Loucy (cell line): ENCODE measurements at regions not wholly inside any gene's neighbourhood (a gene's known extent, or its start where the extent isn't known, plus 50 kb on each side); places are given as distances from the start of the nearest gene placed in this dataset.

Source experiments
- H2AFZ ChIP-seq: fragments of 200-600 bp; sonication (generic); 2 replicates; pipeline ENCODE4 v1.6.0; 2016; ENCODE audit warnings: antibody characterized with exemption, mild to moderate bottlenecking, low read length, moderate library complexity
- H3F3A ChIP-seq: fragments of 200-600 bp; 2 replicates; pipeline ENCODE4 v1.6.0; 2016; ENCODE audit warnings: antibody characterized with exemption, low read depth, mild to moderate bottlenecking
- H3K27me3 ChIP-seq: fragments of 200-600 bp; sonication (generic); 2 replicates; pipeline ENCODE4 v1.6.1; 2014; ENCODE audit warnings: low read length, mild to moderate bottlenecking; ENCODE audit not compliant: insufficient read depth, poor library complexity, severe bottlenecking
- H3K36me3 ChIP-seq: fragments of 200-600 bp; sonication (generic); 2 replicates; pipeline ENCODE4 v1.6.1; 2016; ENCODE audit warnings: low read length; ENCODE audit not compliant: insufficient read depth
- H3K4me1 ChIP-seq: fragments of 200-600 bp; sonication (generic); 2 replicates; pipeline ENCODE4 v1.5.1; 2014; ENCODE audit warnings: low read length, mild to moderate bottlenecking; ENCODE audit not compliant: insufficient read depth, poor library complexity, severe bottlenecking
- H3K4me2 ChIP-seq: fragments of 200-600 bp; sonication (generic); 2 replicates; pipeline ENCODE4 v1.6.0; 2014; ENCODE audit warnings: antibody characterized with exemption, low read length, low read depth, mild to moderate bottlenecking; ENCODE audit not compliant: poor library complexity, severe bottlenecking
- H3K4me3 ChIP-seq: fragments of 200-600 bp; sonication (generic); 2 replicates; pipeline ENCODE4 v1.5.1; 2014; ENCODE audit warnings: low read length, mild to moderate bottlenecking, mixed read lengths; ENCODE audit not compliant: poor library complexity, severe bottlenecking
- H3K79me2 ChIP-seq: fragments of 200-600 bp; sonication (generic); 2 replicates; pipeline ENCODE4 v1.6.1; 2014; ENCODE audit warnings: low read length; ENCODE audit not compliant: insufficient read depth
- H3K9ac ChIP-seq: fragments of 200-600 bp; sonication (generic); 2 replicates; pipeline ENCODE4 v1.6.0; 2014; ENCODE audit warnings: mild to moderate bottlenecking, low read depth, low read length, moderate library complexity; ENCODE audit not compliant: poor library complexity, severe bottlenecking
- H3K9me2 ChIP-seq: fragments of 200-600 bp; sonication (generic); replicated peaks from 2 replicates; pipeline ENCODE4 v1.6.1; 2016; ENCODE audit warnings: low read depth, low read length, mixed read lengths
- H3K9me3 ChIP-seq: fragments of 200-600 bp; sonication (generic); 2 replicates; pipeline ENCODE4 v1.6.1; 2014; ENCODE audit warnings: mild to moderate bottlenecking, antibody characterized with exemption, low read length, low read depth; ENCODE audit not compliant: insufficient read depth
- H4K20me1 ChIP-seq: fragments of 200-600 bp; sonication (generic); 2 replicates; pipeline ENCODE4 v1.6.0; 2014; ENCODE audit warnings: antibody characterized with exemption, low read length, mild to moderate bottlenecking; ENCODE audit not compliant: insufficient read depth, poor library complexity, severe bottlenecking
- EZH2phosphoT487 ChIP-seq: fragments of 200-600 bp; IDR thresholded peaks from 2 replicates; pipeline ENCODE4 v1.6.1; 2018; ENCODE audit warnings: antibody characterized with exemption, mild to moderate bottlenecking, moderate library complexity, borderline replicate concordance
- TF ChIP-seq, protein P1 (sequence below): fragments of 200-600 bp; sonication (generic); conservative IDR thresholded peaks from 2 replicates; pipeline ENCODE4 v1.5.1; 2014; ENCODE audit warnings: mild to moderate bottlenecking, antibody characterized with exemption, low read length

DNA sequence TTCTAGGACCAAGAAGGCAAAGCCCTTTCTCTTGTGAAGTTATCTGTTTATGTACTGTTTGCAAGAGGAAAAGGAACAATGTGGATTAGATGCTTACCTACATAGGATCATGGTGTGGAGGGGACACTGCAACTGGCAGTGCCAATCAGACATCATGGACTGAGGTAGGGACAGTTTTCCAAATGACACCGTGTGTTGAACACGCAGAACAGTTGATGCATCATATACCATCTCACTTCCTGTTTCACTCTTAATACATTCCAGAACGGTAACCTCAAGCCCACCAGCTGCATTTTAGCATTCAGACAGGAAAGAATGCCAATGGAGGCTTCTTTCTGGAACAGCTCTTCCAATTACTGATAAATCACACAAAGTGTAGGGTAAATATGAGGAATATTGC lies 397.7 kb upstream of the LMCD1 start:
- no peaks in the 10 kb centered on the region for H3K79me2 ChIP-seq
- H3K36me3 ChIP-seq = no peaks in the 10 kb centered on the region
- no peaks in the 10 kb centered on the region for H3K4me1 ChIP-seq
- H3K4me2 ChIP-seq = no peak overlapping the region
- no peak overlapping the region for H3K4me3 ChIP-seq
- H3K9me3 ChIP-seq = no peaks in the 10 kb centered on the region
- TF ChIP-seq, protein P1, sequence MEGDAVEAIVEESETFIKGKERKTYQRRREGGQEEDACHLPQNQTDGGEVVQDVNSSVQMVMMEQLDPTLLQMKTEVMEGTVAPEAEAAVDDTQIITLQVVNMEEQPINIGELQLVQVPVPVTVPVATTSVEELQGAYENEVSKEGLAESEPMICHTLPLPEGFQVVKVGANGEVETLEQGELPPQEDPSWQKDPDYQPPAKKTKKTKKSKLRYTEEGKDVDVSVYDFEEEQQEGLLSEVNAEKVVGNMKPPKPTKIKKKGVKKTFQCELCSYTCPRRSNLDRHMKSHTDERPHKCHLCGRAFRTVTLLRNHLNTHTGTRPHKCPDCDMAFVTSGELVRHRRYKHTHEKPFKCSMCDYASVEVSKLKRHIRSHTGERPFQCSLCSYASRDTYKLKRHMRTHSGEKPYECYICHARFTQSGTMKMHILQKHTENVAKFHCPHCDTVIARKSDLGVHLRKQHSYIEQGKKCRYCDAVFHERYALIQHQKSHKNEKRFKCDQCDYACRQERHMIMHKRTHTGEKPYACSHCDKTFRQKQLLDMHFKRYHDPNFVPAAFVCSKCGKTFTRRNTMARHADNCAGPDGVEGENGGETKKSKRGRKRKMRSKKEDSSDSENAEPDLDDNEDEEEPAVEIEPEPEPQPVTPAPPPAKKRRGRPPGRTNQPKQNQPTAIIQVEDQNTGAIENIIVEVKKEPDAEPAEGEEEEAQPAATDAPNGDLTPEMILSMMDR = no peak
- TF ChIP-seq EZH2phosphoT487 = no peak
- H3K9ac ChIP-seq = no peak overlapping the region
- H3K9me2 ChIP-seq = no peaks in the 10 kb centered on the region
- H2AFZ ChIP-seq = no peak overlapping the region
- no peaks in the 10 kb centered on the region for H3K27me3 ChIP-seq
- no peaks in the 10 kb centered on the region for H3F3A ChIP-seq
- no peaks in the 10 kb centered on the region for H4K20me1 ChIP-seq

DNA sequence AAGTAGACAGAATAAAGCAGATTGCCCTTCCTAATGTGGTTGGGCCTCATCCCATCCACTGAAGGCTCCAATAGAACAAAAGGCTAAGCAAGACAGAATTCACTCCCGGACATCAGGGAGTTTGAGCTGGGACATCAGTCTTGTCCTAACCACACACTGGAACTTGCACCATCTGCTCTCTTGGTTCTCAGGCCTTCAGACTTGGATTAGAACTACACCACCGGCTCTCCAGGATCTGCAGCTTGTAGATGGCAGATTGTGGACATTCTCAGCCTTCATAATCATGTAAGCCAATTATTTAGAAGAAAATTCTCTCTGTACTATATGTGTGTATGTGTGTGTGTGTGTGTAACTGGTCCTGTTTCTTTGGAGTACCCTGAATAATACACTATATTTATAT lies 394.7 kb upstream of the LMCD1 start:
- no peak for TF ChIP-seq EZH2phosphoT487
- TF ChIP-seq, protein P1 = no peak

DNA sequence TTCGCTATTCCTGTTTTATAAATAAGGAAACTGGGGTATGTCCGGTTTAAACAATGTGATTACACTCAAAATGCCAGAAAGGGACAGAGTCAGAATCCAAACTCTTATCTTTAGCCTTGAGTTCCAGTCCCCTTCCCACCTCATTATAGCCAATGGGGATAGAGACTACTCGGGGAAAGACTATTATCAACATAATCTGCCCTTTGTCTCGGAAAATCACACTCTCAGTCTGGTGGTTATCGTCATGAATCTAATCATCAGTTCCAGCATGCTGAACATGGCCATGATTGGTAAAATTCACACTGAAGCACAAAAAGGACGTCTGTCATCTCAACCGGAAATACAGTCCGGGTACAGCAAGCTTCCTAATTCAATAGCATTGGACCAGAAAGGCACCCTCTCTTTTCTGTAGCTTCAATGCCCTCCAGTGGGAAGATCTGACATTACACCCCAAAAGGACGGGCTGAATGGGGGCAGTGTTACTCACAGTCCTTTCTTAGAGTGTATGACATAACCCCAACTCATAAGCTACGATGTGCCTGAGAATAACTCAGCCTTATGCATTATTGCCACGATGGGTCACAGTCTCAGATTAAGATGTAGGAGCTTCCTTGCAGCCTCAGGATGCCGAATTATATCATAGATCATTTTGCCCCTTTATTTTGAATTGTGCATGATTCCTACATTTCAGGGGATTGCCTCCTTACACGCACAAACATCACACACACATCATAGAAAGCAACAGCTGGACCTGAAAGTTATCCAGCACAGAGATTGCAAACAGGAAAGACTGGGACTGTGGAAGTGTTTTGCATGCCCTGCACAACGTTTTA lies 390.4 kb upstream of the LMCD1 start:
- H3K27me3 ChIP-seq = no peaks in the 10 kb centered on the region
- no peaks in the 10 kb centered on the region for H3K79me2 ChIP-seq
- TF ChIP-seq, protein P1 = peak; percentile 92
- TF ChIP-seq EZH2phosphoT487 = no peak
- H3K36me3 ChIP-seq = no peaks in the 10 kb centered on the region
- H4K20me1 ChIP-seq = no peaks in the 10 kb centered on the region
- no peaks in the 10 kb centered on the region for H3F3A ChIP-seq
- no peak overlapping the region for H3K4me3 ChIP-seq
- H3K9ac ChIP-seq = no peak overlapping the region
- peak overlapping the region; percentile 33 for H3K4me2 ChIP-seq
- H3K9me2 ChIP-seq = no peaks in the 10 kb centered on the region
- peak overlapping the region; percentile 49 for H2AFZ ChIP-seq
- no peaks in the 10 kb centered on the region for H3K9me3 ChIP-seq
- H3K4me1 ChIP-seq = no peaks in the 10 kb centered on the region

More for the DNA sequence above, 394.7 kb upstream of the LMCD1 start:
- no peaks in the 10 kb centered on the region for H3K36me3 ChIP-seq
- no peaks in the 10 kb centered on the region for H3K79me2 ChIP-seq
- no peaks in the 10 kb centered on the region for H3K27me3 ChIP-seq
- H3K9me2 ChIP-seq = no peaks in the 10 kb centered on the region
- H3K4me2 ChIP-seq = no peak overlapping the region
- H2AFZ ChIP-seq = no peak overlapping the region
- no peaks in the 10 kb centered on the region for H4K20me1 ChIP-seq
- no peak overlapping the region for H3K4me3 ChIP-seq
- H3F3A ChIP-seq = no peaks in the 10 kb centered on the region
- no peak overlapping the region for H3K9ac ChIP-seq
- no peaks in the 10 kb centered on the region for H3K4me1 ChIP-seq
- H3K9me3 ChIP-seq = no peaks in the 10 kb centered on the region
